NCI-H2107 treated with DMSO at 0.1 percent for 48 hours (cell line): ENCODE measurements at regions not wholly inside any gene's neighbourhood (a gene's known extent, or its start where the extent isn't known, plus 50 kb on each side); places are given as distances from the start of the nearest gene placed in this dataset.

Experiments used
- DNase-seq: peaks from one replicate; lab custom pipeline; 2025; ENCODE audit not compliant: unreplicated experiment; lab: John Stamatoyannopoulos, UW

DNA sequence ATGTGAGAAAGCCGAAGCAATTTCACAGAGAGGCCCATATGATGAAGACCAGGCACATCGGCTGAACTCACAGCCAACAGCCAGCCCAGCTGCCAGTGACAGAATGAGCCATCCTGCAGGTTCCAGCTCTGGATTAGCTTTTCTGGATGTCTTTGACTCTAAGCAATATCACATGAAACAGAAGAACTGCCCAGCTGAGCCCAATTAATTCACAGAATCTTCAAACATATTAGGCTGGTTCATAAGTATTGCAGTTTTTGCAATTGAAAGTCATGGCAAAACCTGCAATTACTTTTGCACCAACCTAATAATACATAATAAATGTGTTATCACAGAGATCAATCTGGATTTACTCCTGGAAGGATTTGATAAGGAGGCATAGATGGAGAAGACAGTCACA is 299.9 kb downstream of the RAB28 start:
- DNase-seq = no peak

DNA sequence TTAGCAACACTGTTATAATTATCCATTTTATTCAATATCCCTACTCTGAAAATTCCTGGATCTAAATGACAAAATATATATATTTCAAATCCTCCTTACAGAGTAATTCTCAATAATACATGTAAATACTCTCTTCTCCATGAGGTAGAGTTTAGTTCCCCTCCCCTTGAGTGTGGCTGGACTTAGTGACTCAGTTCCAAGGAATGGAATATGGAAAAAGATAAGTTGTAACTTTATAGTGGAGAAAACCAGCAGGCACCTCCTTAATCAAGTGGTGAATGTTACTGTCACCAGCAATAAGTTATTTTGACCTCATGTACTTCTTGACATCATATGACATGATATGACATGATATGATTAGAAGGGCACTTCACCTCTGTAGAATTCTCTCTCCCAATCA is 302.0 kb downstream of the RAB28 start:
- DNase-seq = no peak

DNA sequence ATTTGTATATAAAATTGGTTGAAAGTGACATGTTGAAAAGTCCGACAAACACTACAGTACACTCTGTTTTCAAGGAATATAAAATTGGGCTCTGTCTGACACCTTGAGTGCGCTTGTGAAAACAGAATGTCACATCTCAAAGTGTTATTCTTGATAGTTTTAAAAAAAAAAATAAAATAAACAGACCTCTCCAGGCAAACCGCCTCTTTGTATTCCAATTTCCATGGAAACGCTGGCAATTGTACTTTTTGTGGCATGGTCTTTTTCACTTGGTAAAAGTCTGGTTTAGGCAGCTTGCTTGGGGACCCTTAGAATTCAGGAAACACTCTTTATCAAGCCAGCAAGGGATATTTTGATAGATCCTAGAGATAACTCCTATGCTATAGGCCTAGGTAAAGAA is 302.5 kb downstream of the RAB28 start:
- no peak for DNase-seq

DNA sequence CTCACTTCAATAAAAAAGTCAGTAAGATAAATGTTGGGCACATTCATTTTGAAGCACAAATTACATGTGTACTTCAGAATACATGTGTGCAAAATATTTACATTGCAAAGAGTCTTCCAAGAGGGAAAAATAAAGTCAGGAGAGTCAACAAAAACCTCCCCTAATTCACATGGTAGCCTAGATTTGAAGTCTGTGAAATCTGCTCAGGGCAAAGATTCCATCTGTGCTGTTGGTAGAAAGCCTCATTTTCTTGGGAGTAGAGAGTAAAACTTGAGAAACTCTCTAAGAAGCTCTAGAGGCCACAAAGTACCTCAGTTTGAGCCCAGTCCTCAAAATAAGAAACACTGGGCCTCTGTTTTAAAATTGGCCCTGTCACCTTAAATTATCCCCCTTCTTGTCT is 303.4 kb downstream of the RAB28 start:
- DNase-seq = no peak

DNA sequence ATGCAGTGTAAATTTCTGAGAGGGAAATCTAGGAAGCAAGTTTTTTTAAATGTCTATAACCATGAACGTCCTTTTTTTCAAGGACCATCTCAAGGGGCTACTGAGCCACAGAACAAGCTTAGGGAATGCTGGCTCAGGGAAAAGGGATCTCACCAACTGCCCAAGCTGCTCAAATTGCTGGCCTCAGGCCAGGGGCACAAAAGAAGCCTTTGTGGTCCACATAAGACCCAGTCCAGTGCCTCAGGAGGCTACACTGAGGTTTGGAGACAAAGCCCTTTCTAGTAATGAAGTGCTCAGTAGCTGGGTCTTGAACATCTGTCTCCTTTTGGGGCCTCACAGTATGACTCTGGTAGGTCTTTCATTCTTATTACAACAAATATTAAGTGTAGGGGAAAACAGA is 305.5 kb downstream of the RAB28 start:
- no peak for DNase-seq

DNA sequence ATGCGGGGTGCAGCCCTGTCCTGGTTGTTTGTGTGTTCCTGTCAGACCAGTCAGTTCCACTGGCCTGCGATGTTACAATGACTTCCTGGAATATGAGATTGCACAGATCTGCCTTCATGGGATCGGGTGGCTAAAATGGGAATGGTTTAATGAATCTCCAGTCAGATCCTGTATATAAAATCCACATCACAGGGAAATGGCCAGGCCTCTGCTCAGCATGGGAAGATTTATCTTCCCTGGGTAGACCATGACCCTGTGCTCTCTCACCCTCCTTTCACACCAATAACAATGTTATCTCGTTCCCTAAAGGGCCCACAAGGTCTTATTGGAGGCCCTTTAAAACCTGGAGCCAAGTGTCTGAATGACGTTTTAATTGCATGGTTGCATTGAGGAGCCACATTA is 307.4 kb downstream of the RAB28 start:
- no peak for DNase-seq

DNA sequence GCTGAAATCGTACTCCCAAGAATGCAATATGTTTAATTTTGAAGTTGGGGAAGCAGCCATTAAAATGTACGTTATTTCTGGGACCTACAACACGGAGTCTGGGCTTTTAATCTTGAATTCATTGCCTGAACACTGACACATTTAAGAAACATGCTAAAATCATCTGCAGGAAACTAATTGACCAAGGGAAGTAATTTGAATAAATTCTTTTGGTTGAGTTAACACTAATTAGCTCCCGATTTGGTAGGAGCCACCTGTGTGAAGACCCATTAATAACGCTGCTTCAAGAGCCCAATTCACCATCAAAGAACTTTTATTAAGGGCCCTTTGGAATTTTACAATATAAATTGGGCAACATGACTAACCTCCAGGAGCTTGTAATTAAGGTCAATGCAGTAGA is 309.2 kb downstream of the RAB28 start:
- no peak for DNase-seq

DNA sequence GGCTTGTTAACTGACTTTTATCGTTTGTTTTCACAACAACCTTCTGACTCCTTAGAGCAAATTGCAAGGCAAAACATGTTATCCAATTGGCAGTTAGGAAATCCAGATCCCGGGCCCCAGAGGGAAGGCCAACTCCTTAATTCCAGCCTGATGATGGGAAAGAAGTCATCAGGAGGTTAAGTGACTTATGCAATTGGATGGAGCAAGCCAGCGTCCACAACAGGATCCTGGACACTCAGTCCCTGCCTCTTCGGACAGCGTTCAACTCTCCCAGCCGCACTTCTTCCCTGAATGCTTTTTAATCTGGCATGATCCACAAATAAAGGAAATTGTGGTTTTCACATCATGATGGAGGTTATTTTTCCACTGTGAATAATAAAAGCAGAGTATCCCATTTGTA is 310.1 kb downstream of the RAB28 start:
- DNase-seq = no peak

DNA sequence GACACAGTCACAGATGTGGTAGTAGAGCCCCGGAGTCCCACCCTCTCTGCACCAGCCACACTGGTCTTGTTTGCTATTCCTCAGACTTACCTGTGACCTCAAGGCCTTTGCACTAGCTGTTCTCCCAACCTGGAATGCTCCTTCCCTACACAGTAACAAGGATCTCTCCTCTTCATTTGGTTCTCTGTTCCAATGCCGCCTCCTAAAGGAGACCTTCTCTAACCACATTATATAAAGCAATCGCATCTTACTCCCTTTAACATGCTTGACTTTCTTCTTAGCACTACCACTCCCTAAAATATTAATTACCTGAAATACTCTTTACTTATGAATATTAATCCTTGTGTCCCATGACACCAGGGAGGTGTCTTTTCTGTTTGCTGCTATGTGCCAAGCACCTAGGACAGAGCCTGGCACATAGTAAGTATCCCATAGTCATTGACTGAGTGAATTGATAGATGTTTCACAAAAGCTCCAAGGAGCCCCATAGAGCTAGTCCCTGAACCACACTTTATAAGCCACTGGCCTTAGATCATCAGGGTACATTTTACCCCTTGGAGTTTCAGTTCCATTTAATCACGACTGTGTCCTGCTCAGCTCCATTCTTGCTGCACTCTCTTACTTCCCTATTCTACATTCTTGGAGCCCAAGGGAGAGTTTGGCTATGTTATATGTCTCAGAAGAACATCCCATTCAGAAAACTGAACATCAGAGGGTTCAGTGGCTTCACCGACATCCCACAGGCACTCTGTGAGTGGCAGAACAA is 312.7 kb downstream of the RAB28 start:
- no peak for DNase-seq

DNA sequence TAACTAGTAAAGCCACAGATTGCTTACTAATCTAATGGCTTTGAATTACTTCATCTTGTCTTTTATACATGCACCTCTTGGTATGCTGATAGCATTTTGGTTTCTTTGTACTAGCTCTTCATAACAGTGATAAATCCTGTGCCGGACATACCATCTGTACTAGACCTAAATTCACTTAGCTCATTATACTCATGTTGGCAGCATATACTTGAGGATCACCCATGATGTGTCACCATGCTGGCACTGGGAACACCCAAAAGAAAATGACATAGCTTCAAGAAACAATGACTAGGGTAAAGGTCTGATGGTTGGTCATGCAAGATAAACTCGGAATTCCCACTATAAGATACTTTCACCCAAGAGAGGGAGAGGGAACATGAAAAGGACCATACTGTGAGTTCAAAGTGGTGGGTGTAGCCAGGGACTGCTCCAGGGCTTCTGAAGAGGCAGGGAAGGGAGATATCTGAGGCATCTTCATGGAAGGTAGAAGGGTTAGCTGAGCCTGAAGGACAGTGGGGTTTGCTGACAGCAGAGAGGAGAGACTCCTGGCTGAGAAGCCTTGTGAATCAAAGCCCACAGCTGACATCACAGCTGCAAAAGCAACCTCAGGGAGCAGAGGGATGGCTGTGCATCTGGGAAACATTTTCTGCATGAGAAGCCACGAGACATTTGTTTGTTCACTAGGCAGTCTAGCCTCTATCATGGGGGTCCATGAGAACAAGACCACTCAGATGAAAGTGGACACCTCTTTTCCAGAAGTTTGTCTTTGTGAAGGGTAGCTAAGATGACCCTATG is 314.2 kb downstream of the RAB28 start:
- DNase-seq = no peak

DNA sequence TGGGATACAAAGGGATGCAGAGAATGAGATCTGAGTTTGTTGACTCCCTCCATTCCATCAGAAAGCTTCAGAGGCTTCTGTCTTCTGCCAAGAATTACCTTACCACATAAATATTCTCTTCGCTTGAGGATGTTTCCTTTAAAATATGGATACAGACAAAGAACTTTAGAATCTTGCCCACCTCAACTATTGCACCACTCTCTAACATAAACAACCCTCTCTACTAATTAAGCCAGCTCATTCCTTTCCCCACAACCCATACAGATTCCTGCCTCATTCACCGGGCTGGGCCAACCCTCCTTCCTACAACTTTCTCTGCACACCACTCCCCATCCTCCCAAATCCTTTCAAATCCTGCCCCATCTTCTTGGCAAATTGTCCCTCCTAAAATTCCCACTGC is 315.8 kb downstream of the RAB28 start:
- no peak for DNase-seq

DNA sequence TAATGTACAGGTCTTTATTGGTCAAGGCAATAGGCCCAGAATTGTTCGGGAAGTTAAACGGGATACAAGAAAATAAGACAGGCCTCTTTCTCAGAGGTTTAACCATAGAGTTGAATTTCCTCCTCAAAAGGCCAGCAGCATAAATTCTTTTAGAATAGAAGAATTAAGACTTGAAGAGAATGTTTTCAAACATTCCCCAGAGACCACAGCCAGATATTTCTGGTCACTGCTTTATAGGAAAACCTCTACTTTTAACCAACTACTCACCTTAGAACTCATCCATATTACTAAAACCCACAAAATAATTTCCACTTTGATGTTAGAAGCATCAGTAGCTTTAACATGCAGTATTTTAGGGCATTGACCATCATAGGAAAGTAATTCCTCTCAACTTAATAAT is 317.9 kb downstream of the RAB28 start:
- DNase-seq = no peak

DNA sequence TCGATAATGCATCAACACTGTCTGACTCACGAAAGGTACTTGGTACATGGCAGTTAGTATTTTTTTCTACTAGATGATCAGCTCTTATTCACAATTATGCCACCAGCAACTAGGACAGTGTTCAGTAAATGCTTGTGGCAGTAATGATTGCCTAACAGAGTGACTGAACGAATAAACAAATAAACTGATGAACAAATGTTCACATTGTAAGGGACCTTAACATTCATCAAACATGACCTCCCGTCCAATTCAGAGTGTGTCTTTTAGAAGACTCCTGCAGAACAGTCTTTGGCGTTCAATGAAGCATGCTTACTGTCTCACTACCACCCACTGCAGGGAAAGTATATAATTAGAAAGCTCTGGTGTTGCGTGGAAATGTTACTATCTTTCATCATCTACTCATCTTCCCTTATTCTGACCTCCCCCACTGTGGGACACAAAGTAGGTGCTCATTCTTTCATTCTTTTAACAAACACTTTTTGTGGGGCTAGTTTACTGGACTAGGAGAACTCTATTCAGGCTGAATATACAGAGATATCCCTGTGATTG is 319.3 kb downstream of the RAB28 start:
- no peak for DNase-seq

DNA sequence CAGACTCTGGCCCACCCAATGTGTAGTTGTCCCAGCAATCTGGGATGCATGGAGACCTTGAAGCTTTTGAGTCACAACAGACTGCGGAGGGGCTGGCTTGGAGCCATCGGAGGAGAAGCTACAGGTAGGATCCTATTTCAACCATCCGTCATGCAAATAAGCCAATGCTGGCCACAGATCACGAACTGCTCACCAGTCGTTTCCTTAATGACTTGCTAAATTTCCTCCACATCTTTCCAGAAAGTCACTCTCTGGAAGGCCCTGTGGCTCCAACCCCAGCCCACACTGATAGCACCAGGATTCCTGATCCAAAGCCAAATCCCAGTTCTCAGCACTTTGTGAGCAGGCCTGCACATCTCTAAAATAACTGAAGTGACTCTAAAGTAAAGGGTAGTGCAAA is 321.3 kb downstream of the RAB28 start:
- no peak for DNase-seq

DNA sequence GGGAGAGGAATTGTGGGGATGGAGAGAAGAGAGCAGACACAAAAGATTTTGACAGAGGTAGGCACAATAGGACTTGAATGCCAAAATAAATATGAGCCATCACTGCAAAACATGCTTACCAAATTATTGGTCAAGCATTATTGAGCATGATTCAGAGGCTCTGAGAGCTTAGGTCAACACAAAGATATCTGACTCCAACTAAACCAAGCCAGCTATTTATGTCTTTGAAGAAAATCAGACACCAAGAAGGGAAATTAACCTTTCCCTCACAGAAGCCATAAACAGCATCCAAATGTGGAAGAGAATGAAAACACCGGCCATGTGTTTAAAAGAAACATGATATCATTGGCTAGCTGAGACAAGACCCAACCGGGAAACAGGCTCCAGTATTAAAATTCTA is 323.2 kb downstream of the RAB28 start:
- no peak for DNase-seq

DNA sequence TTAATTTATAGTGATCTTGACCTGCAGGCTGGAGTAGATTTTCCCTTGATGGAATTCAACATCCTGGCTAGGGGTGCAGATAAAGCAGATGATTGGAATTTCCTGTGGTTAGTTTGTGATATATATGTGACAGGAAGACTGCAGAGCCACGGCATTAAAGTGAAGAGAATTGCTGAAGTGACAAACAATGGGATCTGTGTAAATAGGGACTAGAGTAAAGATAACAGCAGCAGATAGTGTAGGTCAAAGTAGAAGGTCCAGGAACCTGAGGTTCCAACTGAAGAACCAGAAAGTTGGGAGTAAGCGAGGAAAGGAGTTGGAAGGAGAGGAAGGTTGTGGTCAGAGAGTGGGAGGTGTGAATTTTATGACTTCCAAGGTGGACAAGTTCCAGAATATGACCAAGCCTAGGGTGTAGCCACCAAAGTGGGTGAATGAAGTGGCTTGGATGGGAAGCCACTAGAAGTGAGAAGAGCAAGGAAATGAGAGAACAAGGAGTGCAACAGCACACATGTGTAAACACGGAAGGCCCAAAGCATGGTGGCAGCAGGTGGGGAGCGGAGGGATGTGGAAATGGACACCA is 325.0 kb downstream of the RAB28 start:
- DNase-seq = no peak

DNA sequence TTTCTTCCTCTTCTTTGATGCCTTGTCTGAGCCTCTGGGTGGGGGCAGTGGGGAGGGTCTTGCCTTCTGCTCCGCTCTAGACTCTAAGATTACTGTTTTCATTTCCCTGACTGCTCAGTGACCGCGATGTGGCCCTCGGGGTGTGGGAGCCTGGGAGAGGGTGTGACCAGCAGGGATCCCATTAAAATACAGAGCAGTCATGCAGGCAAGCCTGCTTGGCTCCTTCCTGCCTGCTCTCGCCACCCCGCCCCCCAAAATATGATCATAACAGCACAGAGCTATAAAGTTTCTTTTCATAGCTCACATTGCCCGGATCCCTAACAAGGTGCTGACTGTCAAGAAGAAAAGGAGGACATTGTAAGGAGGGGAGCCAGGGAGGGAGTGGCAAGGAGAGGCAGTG is 332.9 kb downstream of the RAB28 start:
- no peak for DNase-seq

DNA sequence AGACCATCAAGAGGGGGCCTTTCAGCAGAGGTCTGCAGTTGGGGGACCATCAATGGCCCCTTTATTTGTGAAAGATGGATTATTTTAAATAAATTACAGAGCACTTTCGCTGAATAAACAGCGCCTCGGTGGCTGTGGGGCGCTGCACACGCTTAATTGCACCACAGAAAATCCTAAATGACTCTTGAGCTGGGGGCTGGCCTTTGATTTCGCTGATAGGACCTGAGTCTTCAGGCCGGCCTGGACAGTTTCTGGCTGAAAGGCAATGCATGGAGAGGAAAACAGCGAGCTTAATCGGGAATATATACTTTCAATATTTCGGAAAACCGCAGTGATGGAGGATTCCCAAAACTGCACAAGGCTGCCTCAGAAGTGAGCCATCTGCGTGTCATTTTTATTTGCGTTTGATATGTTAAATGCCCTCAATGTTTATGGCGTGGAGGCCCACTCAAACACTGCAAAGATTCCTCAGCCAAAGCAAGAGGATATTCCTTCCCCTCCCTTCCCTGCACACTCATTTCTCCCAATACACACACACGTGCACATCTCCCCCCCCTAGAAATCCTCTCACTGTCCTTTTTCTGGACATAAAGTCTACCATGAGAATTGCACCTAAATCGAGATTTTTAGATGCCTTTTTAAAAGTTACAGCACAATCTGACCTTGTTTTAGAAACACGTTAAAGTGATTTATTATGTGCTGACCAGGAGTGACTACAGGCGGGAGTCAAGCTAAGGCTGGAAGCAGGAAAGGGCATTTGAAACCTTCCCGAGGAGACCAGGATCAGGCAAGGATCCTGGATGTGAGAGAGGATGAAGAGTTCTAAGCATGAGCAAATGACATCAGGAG is 340.7 kb downstream of the RAB28 start:
- no peak for DNase-seq

DNA sequence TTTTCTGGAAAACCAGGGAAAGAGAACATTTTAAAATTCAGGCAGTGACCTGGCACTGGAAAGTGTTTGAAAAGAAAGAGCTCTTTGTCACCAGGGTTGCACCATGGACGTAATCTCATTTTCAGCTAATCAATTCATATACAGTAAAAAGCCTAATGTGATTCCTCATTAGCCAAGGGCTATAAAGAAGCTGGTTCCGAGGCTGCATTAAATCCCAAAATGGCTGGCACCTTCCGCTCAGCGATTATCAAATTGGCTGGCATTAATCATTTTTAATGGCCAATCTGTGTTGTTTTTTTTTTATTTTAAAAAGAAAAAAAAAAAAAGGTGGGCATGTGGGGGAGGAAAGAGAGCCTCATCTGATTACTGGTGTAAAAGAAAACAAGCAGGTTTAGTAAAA is 341.4 kb downstream of the RAB28 start:
- DNase-seq = no peak

DNA sequence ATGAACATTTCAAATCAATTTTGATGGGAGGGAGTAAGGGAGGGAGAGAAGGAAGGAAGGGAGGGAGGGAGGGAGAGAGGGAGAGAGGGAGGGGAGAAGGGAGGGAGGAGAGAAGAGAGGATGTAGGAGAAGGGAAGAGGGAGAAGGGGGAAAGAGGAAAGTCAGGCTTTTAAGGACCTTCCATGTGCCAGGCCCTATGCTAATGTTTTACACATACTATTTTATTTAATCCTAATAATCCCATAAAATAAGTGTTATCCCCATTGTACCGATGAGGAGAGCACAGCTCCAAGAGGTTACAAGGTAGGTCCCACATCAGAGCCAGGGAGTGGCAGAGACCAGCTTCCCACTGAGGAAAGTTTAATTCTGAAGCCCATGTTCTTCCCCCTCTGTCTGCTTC is 341.9 kb downstream of the RAB28 start:
- DNase-seq = no peak

DNA sequence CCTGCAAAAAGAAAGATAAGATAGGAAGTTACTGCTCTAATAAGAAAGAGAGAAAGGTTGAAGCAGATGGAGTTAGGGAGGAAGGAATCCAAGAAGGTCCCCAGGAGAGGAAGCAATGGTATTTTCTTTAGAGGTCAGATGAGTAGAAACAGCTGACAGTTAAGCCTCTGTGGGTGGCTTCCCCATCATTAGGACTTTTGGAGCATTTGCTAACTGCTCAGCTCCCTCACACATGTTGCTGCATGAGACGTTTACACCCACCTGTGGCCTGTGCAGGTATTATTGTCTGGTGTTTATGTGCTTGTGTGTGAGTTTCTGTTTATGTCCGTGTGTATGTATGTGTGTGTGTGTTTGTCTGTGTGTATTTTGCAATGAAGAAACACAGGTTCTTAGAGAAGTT is 346.8 kb downstream of the RAB28 start:
- no peak for DNase-seq
